DOHH2 (cell line): ENCODE measurements at regions not wholly inside any gene's neighbourhood (a gene's known extent, or its start where the extent isn't known, plus 50 kb on each side); places are given as distances from the start of the nearest gene placed in this dataset.

Experiments used
- CTCF ChIP-seq: fragments of 200-600 bp; sonication (generic); IDR thresholded peaks from one replicate; pipeline ENCODE4 v1.5.1; 2014; ENCODE audit warnings: antibody characterized with exemption, mild to moderate bottlenecking, low read depth, low read length; ENCODE audit not compliant: poor library complexity, severe bottlenecking
- EZH2phosphoT487 ChIP-seq: fragments of 200-600 bp; sonication (generic); IDR thresholded peaks from 2 replicates; pipeline ENCODE4 v1.6.1; 2017; ENCODE audit warnings: borderline replicate concordance, mild to moderate bottlenecking, antibody characterized with exemption, low read length, moderate library complexity, mixed read lengths

GRCh38 chrX:40478474-40479065, 102.2 kb upstream of the ATP6AP2 start:
- TF ChIP-seq CTCF (no peak), EZH2phosphoT487 (no peak)
